ENCODE measurements at regions not wholly inside any gene's neighbourhood (a gene's known extent, or its start where the extent isn't known, plus 50 kb on each side); places are given as distances from the start of the nearest gene placed in this dataset.

- Histone ChIP-seq H3K27me3 (ENCODE audit: insufficient read depth, low read length) (no peaks in the 10 kb centered on the region), H3K4ac (ENCODE audit: low read depth, low read length) (no peak overlapping the region), H3K4me2 (ENCODE audit: low read length) (no peak overlapping the region), H3K79me2 (ENCODE audit: control insufficient read depth, insufficient read depth, low read length, poor library complexity) (no peaks in the 10 kb centered on the region), H2AK5ac (ENCODE audit: low read length) (no peak overlapping the region), H3K79me1 (ENCODE audit: low read length) (no peaks in the 10 kb centered on the region), H4K8ac (ENCODE audit: low read depth, low read length) (no peak overlapping the region), H3K36me3 (ENCODE audit: control insufficient read depth in 1 of 2, insufficient read depth in 2 of 2, low read length in 2 of 2) (no peaks in the 10 kb centered on the region), H3K4me3 (ENCODE audit: low read depth, low read length) (no peak overlapping the region), H2BK5ac (ENCODE audit: low read depth, low read length, poor library complexity) (no peak overlapping the region), H2BK12ac (ENCODE audit: low read length) (no peak overlapping the region), H3K23ac (ENCODE audit: low read length) (no peak overlapping the region), H2BK120ac (ENCODE audit: insufficient read depth, low read length, poor library complexity) (no peak overlapping the region), H3K9me3 (ENCODE audit: insufficient read depth, low read depth, low read length) (no peaks in the 10 kb centered on the region), H4K91ac (ENCODE audit: low read depth, low read length) (no peak overlapping the region), H3K9ac (ENCODE audit: low read length) (no peak overlapping the region), H3K4me1 (ENCODE audit: control insufficient read depth in 1 of 2, insufficient read depth in 2 of 2, low read length in 2 of 2) (no peaks in the 10 kb centered on the region), H2AFZ (ENCODE audit: insufficient read depth, low read length, poor library complexity) (no peak overlapping the region), H3K27ac (ENCODE audit: low read depth, low read length) (no peak overlapping the region), H4K12ac (ENCODE audit: low read depth, low read length) (no peak overlapping the region), H3K14ac (ENCODE audit: low read length) (no peak overlapping the region), H3K18ac (ENCODE audit: low read length) (no peak overlapping the region)
- WGBS (ENCODE audit: extremely low coverage, insufficient coverage, insufficient read length) = no CpG with 5 or more reads among the region's 2 CpGs
- no peak for DNase-seq
These were observed 139.4 kb upstream of the PCDH15 start for GRCh38 chr10:54940418-54940817.

GRCh38 chr10:54914049-54914448, 113.0 kb upstream of the PCDH15 start:
- H3K27ac ChIP-seq (ENCODE audit: low read depth, low read length) = no peak overlapping the region
- no peak overlapping the region for H3K23ac ChIP-seq (ENCODE audit: low read length)
- H3K4ac ChIP-seq (ENCODE audit: low read depth, low read length) = no peak overlapping the region
- H2BK12ac ChIP-seq (ENCODE audit: low read length) = no peak overlapping the region
- no peak overlapping the region for H4K12ac ChIP-seq (ENCODE audit: low read depth, low read length)
- H4K8ac ChIP-seq (ENCODE audit: low read depth, low read length) = no peak overlapping the region
- H3K27me3 ChIP-seq (ENCODE audit: insufficient read depth, low read length) = no peaks in the 10 kb centered on the region
- no peaks in the 10 kb centered on the region for H3K79me2 ChIP-seq (ENCODE audit: control insufficient read depth, insufficient read depth, low read length, poor library complexity)
- no peak overlapping the region for H3K18ac ChIP-seq (ENCODE audit: low read length)
- no peak overlapping the region for H2BK120ac ChIP-seq (ENCODE audit: insufficient read depth, low read length, poor library complexity)
- H3K9ac ChIP-seq (ENCODE audit: low read length) = no peak overlapping the region
- H2AK5ac ChIP-seq (ENCODE audit: low read length) = no peak overlapping the region
- no peak overlapping the region for H4K91ac ChIP-seq (ENCODE audit: low read depth, low read length)
- H2AFZ ChIP-seq (ENCODE audit: insufficient read depth, low read length, poor library complexity) = no peak overlapping the region
- H3K4me1 ChIP-seq (ENCODE audit: control insufficient read depth in 1 of 2, insufficient read depth in 2 of 2, low read length in 2 of 2) = no peaks in the 10 kb centered on the region
- whole genome bisulfite sequencing (ENCODE audit: extremely low coverage, insufficient coverage, insufficient read length) = no CpG with 5 or more reads among the region's 1 CpG
- DNase-seq = no peak
- H3K14ac ChIP-seq (ENCODE audit: low read length) = no peak overlapping the region
- H3K9me3 ChIP-seq (ENCODE audit: insufficient read depth, low read depth, low read length) = peaks cover 2% of the 10 kb centered on the region
- H3K79me1 ChIP-seq (ENCODE audit: low read length) = no peaks in the 10 kb centered on the region
- H3K36me3 ChIP-seq (ENCODE audit: control insufficient read depth in 1 of 2, insufficient read depth in 2 of 2, low read length in 2 of 2) = no peaks in the 10 kb centered on the region
- H3K4me2 ChIP-seq (ENCODE audit: low read length) = no peak overlapping the region
- no peak overlapping the region for H3K4me3 ChIP-seq (ENCODE audit: low read depth, low read length)
- no peak overlapping the region for H2BK5ac ChIP-seq (ENCODE audit: low read depth, low read length, poor library complexity)

GRCh38 chr10:54909165-54909564, 108.1 kb upstream of the PCDH15 start:
- no peak overlapping the region for H4K8ac ChIP-seq (ENCODE audit: low read depth, low read length)
- no peak overlapping the region for H3K18ac ChIP-seq (ENCODE audit: low read length)
- no peak overlapping the region for H2BK120ac ChIP-seq (ENCODE audit: insufficient read depth, low read length, poor library complexity)
- H3K4me2 ChIP-seq (ENCODE audit: low read length) = no peak overlapping the region
- H2BK12ac ChIP-seq (ENCODE audit: low read length) = no peak overlapping the region
- no peak for DNase-seq
- peaks cover 3% of the 10 kb centered on the region for H3K9me3 ChIP-seq (ENCODE audit: insufficient read depth, low read depth, low read length)
- no peak overlapping the region for H3K9ac ChIP-seq (ENCODE audit: low read length)
- no peak overlapping the region for H3K23ac ChIP-seq (ENCODE audit: low read length)
- H3K4ac ChIP-seq (ENCODE audit: low read depth, low read length) = no peak overlapping the region
- no peak overlapping the region for H3K27ac ChIP-seq (ENCODE audit: low read depth, low read length)
- H2BK5ac ChIP-seq (ENCODE audit: low read depth, low read length, poor library complexity) = no peak overlapping the region
- no peak overlapping the region for H4K12ac ChIP-seq (ENCODE audit: low read depth, low read length)
- H4K91ac ChIP-seq (ENCODE audit: low read depth, low read length) = no peak overlapping the region
- WGBS (ENCODE audit: extremely low coverage, insufficient coverage, insufficient read length) = no CpG with 5 or more reads among the region's 4 CpGs
- H3K4me1 ChIP-seq (ENCODE audit: control insufficient read depth in 1 of 2, insufficient read depth in 2 of 2, low read length in 2 of 2) = no peaks in the 10 kb centered on the region
- no peaks in the 10 kb centered on the region for H3K79me2 ChIP-seq (ENCODE audit: control insufficient read depth, insufficient read depth, low read length, poor library complexity)
- no peak overlapping the region for H3K4me3 ChIP-seq (ENCODE audit: low read depth, low read length)
- no peaks in the 10 kb centered on the region for H3K79me1 ChIP-seq (ENCODE audit: low read length)
- no peak overlapping the region for H2AK5ac ChIP-seq (ENCODE audit: low read length)
- no peaks in the 10 kb centered on the region for H3K36me3 ChIP-seq (ENCODE audit: control insufficient read depth in 1 of 2, insufficient read depth in 2 of 2, low read length in 2 of 2)
- no peaks in the 10 kb centered on the region for H3K27me3 ChIP-seq (ENCODE audit: insufficient read depth, low read length)
- no peak overlapping the region for H2AFZ ChIP-seq (ENCODE audit: insufficient read depth, low read length, poor library complexity)
- no peak overlapping the region for H3K14ac ChIP-seq (ENCODE audit: low read length)

- Histone ChIP-seq H3K9ac (ENCODE audit: low read length) (no peak overlapping the region), H3K4ac (ENCODE audit: low read depth, low read length) (no peak overlapping the region), H3K18ac (ENCODE audit: low read length) (no peak overlapping the region), H2AK5ac (ENCODE audit: low read length) (no peak overlapping the region), H3K27ac (ENCODE audit: low read depth, low read length) (no peak overlapping the region), H3K79me2 (ENCODE audit: control insufficient read depth, insufficient read depth, low read length, poor library complexity) (no peaks in the 10 kb centered on the region), H3K23ac (ENCODE audit: low read length) (no peak overlapping the region), H3K4me2 (ENCODE audit: low read length) (no peak overlapping the region), H2BK120ac (ENCODE audit: insufficient read depth, low read length, poor library complexity) (no peak overlapping the region), H3K9me3 (ENCODE audit: insufficient read depth, low read depth, low read length) (peaks cover 2% of the 10 kb centered on the region), H3K36me3 (ENCODE audit: control insufficient read depth in 1 of 2, insufficient read depth in 2 of 2, low read length in 2 of 2) (no peaks in the 10 kb centered on the region), H3K4me1 (ENCODE audit: control insufficient read depth in 1 of 2, insufficient read depth in 2 of 2, low read length in 2 of 2) (no peaks in the 10 kb centered on the region), H3K79me1 (ENCODE audit: low read length) (no peaks in the 10 kb centered on the region), H2BK12ac (ENCODE audit: low read length) (no peak overlapping the region), H4K91ac (ENCODE audit: low read depth, low read length) (no peak overlapping the region), H4K12ac (ENCODE audit: low read depth, low read length) (no peak overlapping the region), H2BK5ac (ENCODE audit: low read depth, low read length, poor library complexity) (no peak overlapping the region), H3K4me3 (ENCODE audit: low read depth, low read length) (no peak overlapping the region), H2AFZ (ENCODE audit: insufficient read depth, low read length, poor library complexity) (no peak overlapping the region), H3K14ac (ENCODE audit: low read length) (no peak overlapping the region), H4K8ac (ENCODE audit: low read depth, low read length) (no peak overlapping the region), H3K27me3 (ENCODE audit: insufficient read depth, low read length) (no peaks in the 10 kb centered on the region)
- no peak for DNase-seq
- no CpG with 5 or more reads among the region's 3 CpGs for WGBS (ENCODE audit: extremely low coverage, insufficient coverage, insufficient read length)
These were observed 107.0 kb upstream of the PCDH15 start for GRCh38 chr10:54908019-54908418.

All from trophoblast cell (in vitro differentiated cells and primary cell).